Adrenal gland (tissue), 5 donors: ENCODE measurements at regions not wholly inside any gene's neighbourhood (a gene's known extent, or its start where the extent isn't known, plus 50 kb on each side); places are given as distances from the start of the nearest gene placed in this dataset.

Source experiments
- CTCF ChIP-seq, 6 experiments: fragments of 450-650 bp in 4 of 6; fragments of 200-600 bp in 2 of 6; sonication (generic) in 1 of 6; IDR thresholded peaks; 1 replicate in 5 of 6; 2 replicates in 1 of 6; pipeline versions ENCODE4 v1.5.1 to v1.8.0; 2016 to 2021; ENCODE audit warnings: antibody characterized with exemption in 6 of 6, mild to moderate bottlenecking in 2 of 6, moderate library complexity in 1 of 6
- POLR2A ChIP-seq, 2 donors: fragments of 450-650 bp; IDR thresholded peaks; one replicate each; pipeline ENCODE4 v1.6.1; 2017; ENCODE audit warnings: antibody characterized with exemption in 2 of 2, mild to moderate bottlenecking in 2 of 2, moderate library complexity in 1 of 2
- donor health status: DM: no; HTN: no; CAD: no.

- TF ChIP-seq POLR2A (IDR thresholded peaks at IDR 0.05) = no peak
- TF ChIP-seq CTCF (IDR thresholded peaks at IDR 0.05) = no peak
Observed at GRCh38 chr1:95383111-95383510, 149.1 kb downstream of the RWDD3 start.
